ENCODE measurements at regions not wholly inside any gene's neighbourhood (a gene's known extent, or its start where the extent isn't known, plus 50 kb on each side); places are given as distances from the start of the nearest gene placed in this dataset.

- in situ Hi-C loops (cut with MboI): no loop called here
- Histone ChIP-seq H3K9ac (no peak overlapping the region), H3F3A (ENCODE audit: insufficient read depth) (no peaks in the 10 kb centered on the region), H3K27me3 (replicated peaks; ENCODE audit: insufficient read depth) (no peaks in the 10 kb centered on the region), H4K20me1 (ENCODE audit: insufficient read depth) (no peaks in the 10 kb centered on the region), H2AFZ (no peak overlapping the region), H3K36me3 (ENCODE audit: low read depth) (no peaks in the 10 kb centered on the region), H3K4me3 (no peak overlapping the region), H3K9me2 (ENCODE audit: insufficient read depth) (no peaks in the 10 kb centered on the region), H3K4me2 (ENCODE audit: unreplicated experiment) (no peak overlapping the region), H3K27ac (no peak overlapping the region), H3K79me2 (ENCODE audit: insufficient read depth) (no peaks in the 10 kb centered on the region), H3K4me1 (ENCODE audit: insufficient read depth) (no peaks in the 10 kb centered on the region; the same call in 1 of the 2 replicates), H3K9me3 (ENCODE audit: low read depth) (no peaks in the 10 kb centered on the region)
- no peak for TF ChIP-seq EZH2 (IDR thresholded peaks at IDR 0.05; ENCODE audit: insufficient read depth, poor library complexity, severe bottlenecking)
- TF ChIP-seq EZH2phosphoT487 (IDR thresholded peaks at IDR 0.05; ENCODE audit: insufficient read depth, low read depth): no peak
- DNase-seq: peak; percentile 5
- 54 to 57% methylated on average over 5 of the region's 5 CpGs for WGBS, 2 experiments (ENCODE audit: low coverage in 1 of 2, low lambda C conversion rate in 2 of 2, missing lambda C conversion rate in 2 of 2)
These were observed 598.6 kb downstream of the EFNB2 start for GRCh38 chr13:105936816-105937215.

- Histone ChIP-seq H3K27ac (no peak overlapping the region), H3K79me2 (ENCODE audit: insufficient read depth) (no peaks in the 10 kb centered on the region), H4K20me1 (ENCODE audit: insufficient read depth) (no peaks in the 10 kb centered on the region), H3K9me2 (ENCODE audit: insufficient read depth) (no peaks in the 10 kb centered on the region), H3K36me3 (ENCODE audit: low read depth) (no peaks in the 10 kb centered on the region), H3K9ac (no peak overlapping the region), H3K27me3 (replicated peaks; ENCODE audit: insufficient read depth) (no peaks in the 10 kb centered on the region), H3K9me3 (ENCODE audit: low read depth) (no peaks in the 10 kb centered on the region), H3K4me3 (no peak overlapping the region), H2AFZ (no peak overlapping the region), H3K4me1 (ENCODE audit: insufficient read depth) (no peaks in the 10 kb centered on the region; the same call in 1 of the 2 replicates), H3K4me2 (ENCODE audit: unreplicated experiment) (no peak overlapping the region), H3F3A (ENCODE audit: insufficient read depth) (no peaks in the 10 kb centered on the region)
- in situ Hi-C loops (cut with MboI): no loop called here
- no peak for DNase-seq
- TF ChIP-seq EZH2phosphoT487 (IDR thresholded peaks at IDR 0.05; ENCODE audit: insufficient read depth, low read depth) (no peak), EZH2 (IDR thresholded peaks at IDR 0.05; ENCODE audit: insufficient read depth, poor library complexity, severe bottlenecking) (no peak)
- 26% methylated on average over 4 of the region's 4 CpGs for WGBS, 2 experiments (ENCODE audit: low coverage in 1 of 2, low lambda C conversion rate in 2 of 2, missing lambda C conversion rate in 2 of 2)
These were observed 606.0 kb downstream of the EFNB2 start for GRCh38 chr13:105929505-105929904.

GRCh38 chr13:105928901-105929300, 606.6 kb downstream of the EFNB2 start:
- WGBS, 2 experiments (ENCODE audit: low coverage in 1 of 2, low lambda C conversion rate in 2 of 2, missing lambda C conversion rate in 2 of 2): 51 to 53% methylated on average over 4 of the region's 4 CpGs
- H4K20me1 ChIP-seq (ENCODE audit: insufficient read depth): no peaks in the 10 kb centered on the region
- H3K27ac ChIP-seq: no peak overlapping the region
- H2AFZ ChIP-seq: no peak overlapping the region
- no peaks in the 10 kb centered on the region for H3F3A ChIP-seq (ENCODE audit: insufficient read depth)
- H3K36me3 ChIP-seq (ENCODE audit: low read depth): no peaks in the 10 kb centered on the region
- H3K9me3 ChIP-seq (ENCODE audit: low read depth): no peaks in the 10 kb centered on the region
- no peaks in the 10 kb centered on the region; the same call in 1 of the 2 replicates for H3K4me1 ChIP-seq (ENCODE audit: insufficient read depth)
- no peaks in the 10 kb centered on the region for H3K9me2 ChIP-seq (ENCODE audit: insufficient read depth)
- no peak for TF ChIP-seq EZH2phosphoT487 (IDR thresholded peaks at IDR 0.05; ENCODE audit: insufficient read depth, low read depth)
- no peak for TF ChIP-seq EZH2 (IDR thresholded peaks at IDR 0.05; ENCODE audit: insufficient read depth, poor library complexity, severe bottlenecking)
- no peak for DNase-seq
- H3K4me2 ChIP-seq (ENCODE audit: unreplicated experiment): no peak overlapping the region
- in situ Hi-C loops (cut with MboI): no loop called here
- no peak overlapping the region for H3K4me3 ChIP-seq
- no peaks in the 10 kb centered on the region for H3K79me2 ChIP-seq (ENCODE audit: insufficient read depth)
- H3K9ac ChIP-seq: no peak overlapping the region
- no peaks in the 10 kb centered on the region for H3K27me3 ChIP-seq (replicated peaks; ENCODE audit: insufficient read depth)

GRCh38 chr13:105928048-105928447, 607.4 kb downstream of the EFNB2 start:
- Histone ChIP-seq H3K4me2 (ENCODE audit: unreplicated experiment) (no peak overlapping the region), H3K79me2 (ENCODE audit: insufficient read depth) (no peaks in the 10 kb centered on the region), H3K9me2 (ENCODE audit: insufficient read depth) (no peaks in the 10 kb centered on the region), H3K4me1 (ENCODE audit: insufficient read depth) (no peaks in the 10 kb centered on the region), H2AFZ (no peak overlapping the region), H3K27me3 (replicated peaks; ENCODE audit: insufficient read depth) (no peaks in the 10 kb centered on the region), H3F3A (ENCODE audit: insufficient read depth) (no peaks in the 10 kb centered on the region), H4K20me1 (ENCODE audit: insufficient read depth) (no peaks in the 10 kb centered on the region), H3K36me3 (ENCODE audit: low read depth) (no peaks in the 10 kb centered on the region), H3K4me3 (no peak overlapping the region), H3K9ac (no peak overlapping the region), H3K9me3 (ENCODE audit: low read depth) (no peaks in the 10 kb centered on the region), H3K27ac (no peak overlapping the region)
- DNase-seq: no peak
- TF ChIP-seq EZH2phosphoT487 (IDR thresholded peaks at IDR 0.05; ENCODE audit: insufficient read depth, low read depth) (no peak), EZH2 (IDR thresholded peaks at IDR 0.05; ENCODE audit: insufficient read depth, poor library complexity, severe bottlenecking) (no peak)
- WGBS, 2 experiments (ENCODE audit: low coverage in 1 of 2, low lambda C conversion rate in 2 of 2, missing lambda C conversion rate in 2 of 2): 50 to 63% methylated on average over 1 of the region's 1 CpG
- in situ Hi-C loops (cut with MboI): no loop called here

GRCh38 chr13:105925496-105925895, 610.0 kb downstream of the EFNB2 start:
- Histone ChIP-seq H3K36me3 (ENCODE audit: low read depth) (no peaks in the 10 kb centered on the region), H3K27ac (no peak overlapping the region), H3K27me3 (replicated peaks; ENCODE audit: insufficient read depth) (no peaks in the 10 kb centered on the region), H3K79me2 (ENCODE audit: insufficient read depth) (no peaks in the 10 kb centered on the region), H3K9me2 (ENCODE audit: insufficient read depth) (no peaks in the 10 kb centered on the region), H3F3A (ENCODE audit: insufficient read depth) (no peaks in the 10 kb centered on the region), H3K4me1 (ENCODE audit: insufficient read depth) (peaks cover 4% of the 10 kb centered on the region; the same call in 1 of the 2 replicates), H2AFZ (no peak overlapping the region), H3K4me3 (no peak overlapping the region), H3K9me3 (ENCODE audit: low read depth) (no peaks in the 10 kb centered on the region), H3K9ac (no peak overlapping the region), H3K4me2 (ENCODE audit: unreplicated experiment) (no peak overlapping the region), H4K20me1 (ENCODE audit: insufficient read depth) (no peaks in the 10 kb centered on the region)
- peak; percentile 45 for DNase-seq
- TF ChIP-seq EZH2phosphoT487 (IDR thresholded peaks at IDR 0.05; ENCODE audit: insufficient read depth, low read depth) (no peak), EZH2 (IDR thresholded peaks at IDR 0.05; ENCODE audit: insufficient read depth, poor library complexity, severe bottlenecking) (no peak)
- 35 to 51% methylated on average over 2 of the region's 2 CpGs for WGBS, 2 experiments (ENCODE audit: low coverage in 1 of 2, low lambda C conversion rate in 2 of 2, missing lambda C conversion rate in 2 of 2)
- in situ Hi-C loops (cut with MboI): no loop called here
